ENCODE measurements at regions not wholly inside any gene's neighbourhood (a gene's known extent, or its start where the extent isn't known, plus 50 kb on each side); places are given as distances from the start of the nearest gene placed in this dataset.

DNA sequence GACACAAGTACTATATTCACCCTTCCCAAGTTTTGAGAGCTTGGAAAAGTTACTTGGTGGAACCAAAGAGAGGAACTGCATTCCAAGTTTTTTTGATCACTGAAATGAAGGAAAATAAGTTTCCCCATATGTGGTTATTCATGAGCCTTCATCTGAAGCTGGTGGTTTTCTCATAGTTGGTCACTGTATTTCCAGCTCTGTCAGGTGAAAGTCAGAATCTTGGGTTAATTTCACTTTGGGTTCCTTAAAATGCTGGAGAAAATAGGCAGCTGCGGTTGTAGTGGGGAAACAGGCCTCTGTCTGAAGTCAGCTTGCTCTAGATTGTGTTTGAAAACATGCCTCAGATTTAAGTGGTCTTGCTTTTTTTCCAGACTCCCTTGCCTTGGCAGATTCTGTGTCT lies 200.5 kb downstream of the HRH4 start (continued):
- no peak for TF ChIP-seq REST (IDR thresholded peaks at IDR 0.05)

DNA sequence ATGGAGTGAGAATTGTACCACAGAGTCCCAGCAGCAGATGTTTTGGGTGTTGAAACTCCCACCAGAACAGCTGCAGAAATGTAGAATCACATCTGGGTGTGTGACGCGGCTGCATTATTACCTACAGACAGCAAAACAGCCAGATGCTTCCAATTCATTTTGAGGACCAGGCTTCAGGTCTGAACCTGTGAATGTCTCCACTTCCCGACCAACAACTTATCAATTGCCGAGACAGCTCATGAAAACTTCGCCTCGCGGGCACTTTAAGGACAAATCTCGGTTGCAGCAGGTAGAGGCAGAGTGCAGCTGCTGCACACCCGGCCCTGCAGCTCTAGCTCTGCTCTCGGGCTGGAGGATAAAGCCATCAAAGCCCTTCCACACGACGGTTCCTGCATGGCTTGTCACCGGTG lies 202.0 kb downstream of the HRH4 start:
- no peak for DNase-seq (ENCODE audit: low spot score)
- TF ChIP-seq REST (IDR thresholded peaks at IDR 0.05) (no peak), FOXA2 (IDR thresholded peaks at IDR 0.05) (no peak), JUND (IDR thresholded peaks at IDR 0.05) (no peak), MAX (IDR thresholded peaks at IDR 0.05) (no peak)
- H3K9ac ChIP-seq (ENCODE audit: low read depth in 1 of 2, low read length in 2 of 2): no peak overlapping the region
- H3K4me1 ChIP-seq (ENCODE audit: control insufficient read depth in 4 of 4, insufficient read depth in 4 of 4, low read length in 3 of 4): no peaks in the 10 kb centered on the region
- H3K36me3 ChIP-seq (ENCODE audit: control insufficient read depth in 4 of 4, insufficient read depth in 3 of 4, low read depth in 1 of 4, low read length in 3 of 4): no peaks in the 10 kb centered on the region
- no peak overlapping the region for H3K27ac ChIP-seq (ENCODE audit: low read depth in 1 of 2, low read length in 2 of 2)
- no peaks in the 10 kb centered on the region for H3K9me3 ChIP-seq (ENCODE audit: control insufficient read depth in 4 of 4, low read length in 3 of 4)
- peaks cover 0 to 3% (median 0%) of the 10 kb centered on the region in 4 donors for H3K27me3 ChIP-seq (ENCODE audit: control insufficient read depth in 4 of 4, insufficient read depth in 4 of 4, low read length in 3 of 4)
- 61% methylated on average over 13 of the region's 13 CpGs for whole genome bisulfite sequencing
- no peak overlapping the region for H3K4me3 ChIP-seq (ENCODE audit: low read depth in 1 of 3, low read length in 3 of 3)

GRCh38 chr18:24663026-24663425 lies 202.6 kb downstream of the HRH4 start:
- WGBS: 84% methylated on average over 5 of the region's 5 CpGs
- H3K9me3 ChIP-seq (ENCODE audit: control insufficient read depth in 4 of 4, low read length in 3 of 4): no peaks in the 10 kb centered on the region
- no peak overlapping the region for H3K27ac ChIP-seq (ENCODE audit: low read depth in 1 of 2, low read length in 2 of 2)
- no peak for TF ChIP-seq FOXA2 (IDR thresholded peaks at IDR 0.05)
- peaks cover 0 to 3% (median 0%) of the 10 kb centered on the region in 4 donors for H3K27me3 ChIP-seq (ENCODE audit: control insufficient read depth in 4 of 4, insufficient read depth in 4 of 4, low read length in 3 of 4)
- no peak for DNase-seq (ENCODE audit: low spot score)
- no peak overlapping the region for H3K9ac ChIP-seq (ENCODE audit: low read depth in 1 of 2, low read length in 2 of 2)
- H3K36me3 ChIP-seq (ENCODE audit: control insufficient read depth in 4 of 4, insufficient read depth in 3 of 4, low read depth in 1 of 4, low read length in 3 of 4): no peaks in the 10 kb centered on the region
- H3K4me3 ChIP-seq (ENCODE audit: low read depth in 1 of 3, low read length in 3 of 3): no peak overlapping the region
- no peaks in the 10 kb centered on the region for H3K4me1 ChIP-seq (ENCODE audit: control insufficient read depth in 4 of 4, insufficient read depth in 4 of 4, low read length in 3 of 4)

- DNase-seq (ENCODE audit: low spot score): no peak
- no peaks in the 10 kb centered on the region for H3K36me3 ChIP-seq (ENCODE audit: control insufficient read depth in 4 of 4, insufficient read depth in 3 of 4, low read depth in 1 of 4, low read length in 3 of 4)
- WGBS: 63% methylated on average over 2 of the region's 2 CpGs
- no peaks in the 10 kb centered on the region for H3K4me1 ChIP-seq (ENCODE audit: control insufficient read depth in 4 of 4, insufficient read depth in 4 of 4, low read length in 3 of 4)
- no peaks in the 10 kb centered on the region for H3K27me3 ChIP-seq (ENCODE audit: control insufficient read depth in 4 of 4, insufficient read depth in 4 of 4, low read length in 3 of 4)
- H3K9ac ChIP-seq (ENCODE audit: low read depth in 1 of 2, low read length in 2 of 2): no peak overlapping the region
- no peak overlapping the region for H3K27ac ChIP-seq (ENCODE audit: low read depth in 1 of 2, low read length in 2 of 2)
- no peaks in the 10 kb centered on the region for H3K9me3 ChIP-seq (ENCODE audit: control insufficient read depth in 4 of 4, low read length in 3 of 4)
- H3K4me3 ChIP-seq (ENCODE audit: low read depth in 1 of 3, low read length in 3 of 3): no peak overlapping the region
- TF ChIP-seq REST (IDR thresholded peaks at IDR 0.05): no peak
- no peak for TF ChIP-seq HNF4A (conservative IDR thresholded peaks at IDR 0.05)
- TF ChIP-seq GABPA (IDR thresholded peaks at IDR 0.05 in 1 of 2, conservative IDR thresholded peaks at IDR 0.05 in 1 of 2): no peak
- no peak for TF ChIP-seq FOXA2 (IDR thresholded peaks at IDR 0.05)
- no peak for TF ChIP-seq HNF4G (IDR thresholded peaks at IDR 0.05)
- no peak for TF ChIP-seq RAD21 (IDR thresholded peaks at IDR 0.05)
- TF ChIP-seq MAX (IDR thresholded peaks at IDR 0.05): no peak
- TF ChIP-seq YY1 (IDR thresholded peaks at IDR 0.05): no peak
- no peak for TF ChIP-seq JUND (IDR thresholded peaks at IDR 0.05)
- TF ChIP-seq EGR1 (IDR thresholded peaks at IDR 0.05; ENCODE audit: low read depth in 2 of 2): no peak
- TF ChIP-seq SP1 (IDR thresholded peaks at IDR 0.05): no peak
- TF ChIP-seq, protein P1, sequence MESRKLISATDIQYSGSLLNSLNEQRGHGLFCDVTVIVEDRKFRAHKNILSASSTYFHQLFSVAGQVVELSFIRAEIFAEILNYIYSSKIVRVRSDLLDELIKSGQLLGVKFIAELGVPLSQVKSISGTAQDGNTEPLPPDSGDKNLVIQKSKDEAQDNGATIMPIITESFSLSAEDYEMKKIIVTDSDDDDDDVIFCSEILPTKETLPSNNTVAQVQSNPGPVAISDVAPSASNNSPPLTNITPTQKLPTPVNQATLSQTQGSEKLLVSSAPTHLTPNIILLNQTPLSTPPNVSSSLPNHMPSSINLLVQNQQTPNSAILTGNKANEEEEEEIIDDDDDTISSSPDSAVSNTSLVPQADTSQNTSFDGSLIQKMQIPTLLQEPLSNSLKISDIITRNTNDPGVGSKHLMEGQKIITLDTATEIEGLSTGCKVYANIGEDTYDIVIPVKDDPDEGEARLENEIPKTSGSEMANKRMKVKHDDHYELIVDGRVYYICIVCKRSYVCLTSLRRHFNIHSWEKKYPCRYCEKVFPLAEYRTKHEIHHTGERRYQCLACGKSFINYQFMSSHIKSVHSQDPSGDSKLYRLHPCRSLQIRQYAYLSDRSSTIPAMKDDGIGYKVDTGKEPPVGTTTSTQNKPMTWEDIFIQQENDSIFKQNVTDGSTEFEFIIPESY (IDR thresholded peaks at IDR 0.05): no peak
Measured at GRCh38 chr18:24669015-24669414, 208.6 kb downstream of the HRH4 start.

Data from liver (tissue), 7 donors.